Nucleus accumbens (tissue), 56 donors: ENCODE measurements at regions not wholly inside any gene's neighbourhood (a gene's known extent, or its start where the extent isn't known, plus 50 kb on each side); places are given as distances from the start of the nearest gene placed in this dataset.
A peak's percentile ranks its signal among the peaks of the same experiment; 100 is the strongest.
"Not testable (repeated sequence)": the region's sequence is repeated elsewhere in the genome, so short reads cannot be mapped to it uniquely, and the experiment has no call there.

Experiments used
- DNase-seq, 56 donors: peaks; one replicate each; lab custom pipeline; 2025; lab: John Stamatoyannopoulos, UW

DNA sequence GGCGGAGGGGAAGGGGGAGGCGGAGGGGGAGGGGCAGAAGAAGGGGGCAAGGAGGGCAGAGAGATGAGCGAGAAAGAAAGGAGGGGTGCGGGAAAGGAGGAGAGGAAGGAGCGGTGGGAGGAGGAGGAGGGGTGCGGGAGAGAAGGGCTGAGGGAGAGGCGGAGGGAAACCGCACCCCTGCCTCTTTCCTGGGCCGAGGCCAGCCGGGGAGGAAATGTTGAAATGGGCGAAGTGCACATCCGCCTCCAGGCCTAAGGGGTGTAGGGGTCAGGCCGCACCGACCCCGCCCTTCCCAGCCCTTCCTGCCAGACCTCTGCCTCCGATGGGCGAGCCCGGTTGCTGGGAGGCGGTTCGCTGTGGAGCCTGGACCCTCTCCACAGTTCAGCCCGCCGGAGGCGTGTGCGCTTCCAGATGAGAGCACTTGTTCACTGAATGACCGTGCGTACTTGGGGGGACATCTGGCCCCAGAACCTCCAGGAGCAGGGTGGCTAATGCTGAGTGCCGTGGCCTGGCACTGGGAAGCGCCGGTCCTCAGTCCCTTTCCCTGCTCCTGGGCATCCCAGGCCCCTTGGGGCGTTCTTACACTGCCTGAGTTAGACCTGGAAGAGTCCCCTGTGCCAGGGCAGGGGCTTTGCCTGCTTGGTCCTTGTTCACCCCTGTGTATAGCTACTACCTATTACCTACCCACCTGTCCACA is 110.3 kb upstream of the KLF13 start:
- peak in 33 of 56 donors; percentile 23 to 68 (median 48) for DNase-seq

DNA sequence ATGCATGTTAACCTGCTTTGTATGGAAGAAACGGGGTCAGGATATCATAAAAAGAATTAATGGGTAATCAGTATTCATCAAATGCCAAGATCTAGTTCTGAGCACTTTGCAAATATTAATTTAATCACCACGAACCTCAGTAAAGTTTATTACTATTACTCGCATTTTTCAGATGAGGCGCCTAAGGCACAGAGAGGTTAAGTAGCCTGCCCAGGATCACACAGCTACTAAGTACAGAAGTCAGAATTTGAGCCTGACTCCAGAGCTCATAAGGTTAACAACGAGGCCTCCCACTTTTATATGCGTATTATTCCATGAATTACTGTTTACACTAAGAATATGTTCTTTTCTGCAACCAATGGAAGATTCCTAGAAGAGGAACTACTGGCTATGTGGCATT is 109.6 kb upstream of the KLF13 start:
- no peak for DNase-seq

DNA sequence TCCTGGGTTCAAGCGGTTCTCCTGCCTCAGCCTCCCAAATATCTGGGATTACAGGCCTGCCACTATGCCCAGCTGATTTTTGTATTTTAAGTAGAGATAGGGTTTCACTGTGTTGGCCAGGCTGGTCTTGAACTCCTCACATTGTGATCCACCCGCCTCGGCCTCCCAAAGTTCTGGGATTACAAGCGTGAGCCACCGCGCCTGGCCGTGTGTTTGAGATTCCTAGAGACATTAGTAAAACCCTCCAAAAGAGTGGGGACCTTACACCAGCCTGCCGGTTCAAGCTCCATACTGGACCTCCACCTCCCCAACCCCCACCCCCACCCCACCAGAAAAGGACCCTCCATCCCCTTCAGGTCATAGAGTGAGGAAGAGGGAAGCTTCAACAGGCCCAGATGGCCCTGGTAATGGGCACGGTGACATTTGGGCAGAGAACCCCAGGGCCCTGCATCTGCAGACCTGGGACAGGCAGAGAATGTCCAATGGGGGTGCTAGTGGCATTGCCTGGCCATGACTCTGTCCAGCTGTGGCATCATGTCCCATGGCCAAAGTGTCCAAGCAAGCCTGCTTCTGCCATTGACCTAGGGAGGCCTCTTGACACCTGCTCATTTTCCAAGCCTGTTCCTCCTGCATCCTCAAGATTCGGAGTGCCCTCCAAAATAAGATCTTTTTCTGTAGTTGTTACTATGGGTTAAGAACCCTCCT is 108.9 kb upstream of the KLF13 start:
- DNase-seq = no peak

DNA sequence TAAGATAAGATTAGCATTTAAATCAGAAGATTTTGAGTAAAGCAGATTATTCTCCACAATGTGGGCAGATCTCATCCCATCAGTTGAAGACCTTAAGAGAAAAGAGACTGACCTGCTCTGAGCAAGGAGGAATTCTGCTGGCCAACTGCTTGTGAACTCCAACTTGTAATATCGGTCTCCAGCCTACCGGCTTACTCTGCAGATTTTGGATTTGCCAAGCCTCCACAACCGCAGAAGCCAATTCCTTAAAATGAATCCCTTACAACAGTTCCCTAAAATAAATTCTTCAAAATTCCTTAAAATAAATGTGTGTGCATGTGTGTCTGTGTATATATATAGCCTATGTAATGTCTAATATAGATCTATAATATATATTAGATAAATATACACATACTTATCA is 107.4 kb upstream of the KLF13 start:
- no peak for DNase-seq

DNA sequence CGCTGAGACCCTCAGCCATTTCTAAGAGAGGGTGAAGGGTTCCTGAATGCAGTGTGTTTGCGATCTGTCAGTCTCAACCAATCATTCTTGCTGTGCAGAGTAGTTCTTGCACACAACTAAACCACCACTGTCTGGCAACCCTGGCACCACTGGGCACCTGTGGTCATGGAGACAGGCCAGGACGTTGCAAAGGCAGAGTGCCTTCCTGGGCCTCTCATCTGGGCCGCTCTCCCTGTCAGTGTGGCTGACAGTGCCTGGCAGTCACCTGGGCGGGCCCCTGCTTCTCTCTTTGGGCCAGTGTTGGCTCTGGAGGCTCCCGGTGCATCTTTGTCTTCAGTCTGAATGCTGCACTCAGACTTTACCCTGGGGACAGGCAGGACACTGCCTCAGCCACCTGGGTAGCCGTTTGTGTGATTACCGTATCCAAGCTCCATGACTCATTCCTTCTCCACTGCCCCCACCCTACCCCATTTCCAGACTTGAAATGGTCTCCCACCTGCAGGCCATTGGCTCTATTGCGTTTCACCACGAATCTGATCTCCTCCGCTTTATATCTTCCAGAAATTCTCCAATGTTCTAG is 104.6 kb upstream of the KLF13 start:
- DNase-seq = no peak

DNA sequence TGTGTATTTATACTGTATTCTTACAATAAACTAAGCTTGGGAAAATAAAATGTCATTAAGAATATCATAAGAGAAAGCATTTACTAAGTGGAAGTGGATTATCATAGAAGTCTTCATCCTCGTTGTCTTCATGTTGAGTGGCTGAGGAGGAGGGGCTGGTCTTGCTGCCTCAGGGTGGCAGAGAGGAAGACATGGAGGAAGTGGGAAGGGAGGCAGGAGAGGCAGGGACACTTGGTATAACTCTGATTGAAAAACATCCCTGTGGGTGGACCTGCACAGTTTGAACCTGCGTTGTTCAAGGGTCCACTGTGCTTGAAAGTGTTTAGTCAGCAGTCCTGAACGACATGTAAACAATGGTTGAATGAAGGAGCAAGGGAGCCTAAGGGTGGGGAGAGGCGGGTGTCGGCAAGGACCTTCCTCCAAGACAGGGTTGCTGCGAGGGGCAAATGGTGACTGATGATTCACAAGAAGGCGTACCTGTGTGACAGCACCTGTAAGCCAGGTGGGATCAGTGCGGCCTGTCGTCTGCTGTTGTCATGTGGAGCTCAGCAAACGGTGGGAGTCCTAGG is 103.8 kb upstream of the KLF13 start:
- DNase-seq = no peak

DNA sequence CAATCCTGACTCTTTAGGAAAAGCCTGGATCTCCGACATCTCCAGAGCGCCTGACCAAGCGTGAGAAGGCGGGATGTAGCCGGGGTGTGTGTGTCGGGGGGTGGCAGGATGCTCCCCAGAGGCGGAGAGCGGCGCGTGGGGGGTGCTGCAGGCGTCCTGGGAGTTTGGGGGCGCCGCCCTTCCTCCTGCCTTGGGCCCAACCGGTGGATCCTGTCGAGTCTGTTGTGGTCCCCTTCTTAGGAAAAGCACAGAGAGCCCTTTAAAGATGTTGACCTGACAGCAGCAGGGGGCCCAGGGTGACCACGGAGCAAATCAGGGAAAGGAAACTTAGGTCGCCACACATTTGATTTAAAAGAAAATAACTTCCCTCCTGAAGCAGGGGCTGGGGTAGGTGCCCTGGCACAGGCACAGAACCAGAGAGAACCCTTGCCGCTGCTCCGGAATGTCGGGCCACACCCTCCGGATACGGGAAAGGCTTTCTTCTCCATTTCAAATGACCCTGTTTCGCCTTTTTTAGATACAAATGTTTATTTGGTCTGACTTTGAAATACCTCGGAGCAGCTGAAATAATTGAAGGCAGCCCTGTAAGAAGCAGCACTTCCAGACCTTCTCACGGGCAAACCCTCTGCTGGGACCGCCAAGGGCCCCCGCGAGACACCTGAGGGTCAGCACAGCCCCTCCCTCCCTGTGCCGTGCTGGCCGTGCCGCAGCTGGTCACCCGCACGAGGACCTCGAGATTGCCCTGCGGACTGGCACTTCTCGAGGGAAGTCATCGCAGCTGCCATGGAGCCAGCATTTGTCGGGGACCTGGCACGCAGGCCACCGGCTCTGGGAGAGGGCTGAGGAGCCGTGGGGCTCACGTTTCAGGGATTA is 102.9 kb upstream of the KLF13 start:
- DNase-seq = peak in 2 of 56 donors; percentile 16 to 21

DNA sequence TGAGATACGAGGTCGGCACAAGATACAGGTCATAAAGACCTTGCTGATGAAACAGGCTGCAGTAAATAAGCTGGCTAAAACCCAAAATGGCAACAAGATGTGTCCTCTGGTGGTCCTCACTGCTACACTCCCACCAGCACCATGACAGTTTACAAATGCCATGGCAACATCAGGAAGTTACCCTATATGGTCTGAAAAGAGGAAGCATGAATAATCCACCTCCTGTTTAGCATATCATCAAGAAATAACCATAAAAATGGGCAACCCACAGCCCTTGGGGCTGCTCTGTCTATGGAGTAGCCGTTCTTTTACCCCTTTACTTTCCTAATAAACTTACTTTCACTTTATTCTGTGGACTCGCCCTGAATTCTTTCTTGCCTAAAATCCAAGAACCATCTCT is 102.0 kb upstream of the KLF13 start:
- DNase-seq = not testable (repeated sequence)

DNA sequence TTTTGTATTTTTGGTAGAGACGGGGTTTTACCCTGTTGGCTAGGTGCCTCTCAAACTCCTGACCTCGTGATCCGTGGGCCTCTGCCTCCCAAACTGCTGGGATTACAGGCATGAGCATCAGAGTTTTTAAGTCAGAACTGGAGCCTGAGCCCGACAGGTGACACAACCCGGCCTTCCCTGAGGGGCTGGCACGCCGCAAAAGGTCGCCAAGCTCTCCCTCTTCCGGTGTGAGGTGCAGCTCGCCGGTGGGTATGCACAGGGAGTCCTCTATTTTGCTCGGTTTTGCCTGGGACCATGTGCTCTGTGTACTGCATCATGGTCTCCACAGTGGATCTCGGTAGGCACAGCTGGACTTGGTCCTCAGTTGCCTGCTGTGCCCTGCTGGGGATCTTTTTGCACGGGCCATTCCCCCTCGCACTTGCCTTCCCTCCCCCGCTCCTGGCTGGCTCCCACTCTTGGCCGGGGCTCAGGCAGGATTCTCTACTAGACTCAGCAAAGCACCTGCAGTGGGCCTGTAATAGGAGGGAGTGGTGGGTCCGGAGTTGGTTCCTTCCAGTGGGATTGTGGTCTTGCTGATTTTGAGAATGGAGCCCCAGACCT is 101.2 kb upstream of the KLF13 start:
- DNase-seq = no peak

DNA sequence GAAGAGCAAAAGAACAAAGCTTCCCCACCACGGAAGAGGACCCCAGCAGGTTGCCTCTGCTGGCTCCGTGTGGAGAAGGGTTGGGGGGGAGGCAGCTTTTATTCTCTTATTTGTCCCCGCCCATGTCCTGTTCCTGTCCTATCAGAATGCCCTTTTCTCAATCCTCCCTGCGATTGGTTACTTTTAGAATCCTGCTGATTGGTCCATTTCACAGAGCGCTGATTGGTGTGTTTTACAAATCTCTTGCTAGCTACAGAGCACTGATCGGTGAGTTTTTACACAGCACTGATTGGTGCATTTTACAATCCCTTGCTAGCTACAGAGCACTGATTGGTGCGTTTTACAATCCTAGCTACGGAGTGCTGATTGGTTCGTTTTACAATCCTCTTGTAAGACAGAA is 100.6 kb upstream of the KLF13 start:
- DNase-seq = no peak

DNA sequence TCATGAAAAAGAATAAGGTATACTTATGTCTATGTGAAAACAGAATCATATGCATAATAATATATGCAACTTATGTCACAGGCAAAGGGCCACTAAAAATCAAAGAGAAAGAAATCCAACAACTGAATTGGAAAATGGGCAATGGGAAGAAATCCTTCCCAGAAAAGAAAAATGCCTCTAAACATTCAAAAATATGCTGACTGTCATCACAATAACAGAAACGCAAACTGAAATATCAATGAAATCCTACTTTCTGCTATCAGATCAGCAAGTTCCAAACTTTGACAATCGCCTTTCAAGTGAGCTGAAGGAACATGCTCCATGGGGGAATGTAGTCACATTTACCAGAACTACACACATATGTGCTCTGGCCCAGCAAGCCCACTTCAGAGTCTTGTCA is 99.4 kb upstream of the KLF13 start:
- no peak for DNase-seq

DNA sequence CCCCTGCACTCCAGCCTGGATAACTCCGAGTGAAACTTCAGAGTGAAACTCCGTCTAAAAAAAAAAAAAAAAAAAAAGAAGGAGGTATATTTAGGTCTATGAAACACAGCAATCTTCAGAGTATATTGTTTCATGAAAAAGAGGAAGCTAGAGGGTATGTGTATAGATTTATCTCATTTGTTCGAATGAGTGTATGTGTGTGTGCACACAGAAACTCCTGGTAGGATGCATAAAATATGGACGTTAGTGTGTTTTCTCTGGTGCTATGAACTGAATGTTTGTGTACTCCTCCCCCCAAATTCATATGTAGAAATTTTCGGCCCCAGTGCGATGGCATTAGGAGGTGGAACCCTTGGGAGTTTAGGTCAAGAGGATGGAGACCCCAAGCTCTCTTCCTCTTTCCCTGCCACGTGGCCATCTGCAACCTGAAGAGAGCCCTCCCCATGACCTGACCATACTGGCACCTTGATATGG is 98.6 kb upstream of the KLF13 start:
- no peak for DNase-seq

DNA sequence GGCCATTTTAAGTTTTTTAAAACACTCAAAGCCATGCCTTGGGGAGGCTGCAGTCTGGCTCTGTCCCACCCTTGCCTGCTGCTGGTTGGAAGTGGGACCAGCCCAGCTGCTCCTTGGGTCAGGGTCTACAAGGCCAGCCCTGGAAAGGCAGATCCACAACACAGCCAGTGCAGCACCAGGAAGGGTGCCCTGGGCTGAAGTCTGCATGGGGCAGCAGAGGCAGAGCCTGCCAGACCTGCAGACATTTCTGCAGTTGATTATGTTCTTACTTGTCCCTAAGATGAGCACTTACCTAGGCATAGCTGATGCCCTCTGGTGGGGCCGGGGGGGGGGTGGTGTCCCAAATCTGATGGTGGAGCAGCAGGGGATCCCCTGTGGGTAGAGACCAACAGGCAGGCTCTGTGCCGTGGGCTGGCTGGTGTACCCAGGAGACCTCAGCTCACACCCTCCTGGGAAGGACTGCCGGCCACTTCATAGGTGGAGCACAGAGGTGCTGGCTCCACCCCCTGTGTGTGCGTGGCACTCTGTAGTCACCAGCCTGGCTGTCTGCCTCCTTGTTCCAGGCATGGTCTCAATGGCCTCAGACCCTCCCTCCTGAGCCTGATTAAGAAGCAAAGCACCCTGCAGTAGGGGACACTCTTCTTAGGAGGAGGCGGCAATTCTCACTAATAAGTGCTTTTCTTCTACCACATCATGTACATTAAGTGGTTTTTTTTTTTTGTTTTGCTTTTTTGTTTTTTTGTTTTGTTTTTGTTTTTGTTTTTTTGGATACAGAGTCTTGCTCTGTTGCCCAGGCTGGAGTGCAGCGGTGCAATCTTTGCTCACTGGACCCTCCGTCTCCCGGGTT is 97.4 kb upstream of the KLF13 start:
- no peak for DNase-seq

DNA sequence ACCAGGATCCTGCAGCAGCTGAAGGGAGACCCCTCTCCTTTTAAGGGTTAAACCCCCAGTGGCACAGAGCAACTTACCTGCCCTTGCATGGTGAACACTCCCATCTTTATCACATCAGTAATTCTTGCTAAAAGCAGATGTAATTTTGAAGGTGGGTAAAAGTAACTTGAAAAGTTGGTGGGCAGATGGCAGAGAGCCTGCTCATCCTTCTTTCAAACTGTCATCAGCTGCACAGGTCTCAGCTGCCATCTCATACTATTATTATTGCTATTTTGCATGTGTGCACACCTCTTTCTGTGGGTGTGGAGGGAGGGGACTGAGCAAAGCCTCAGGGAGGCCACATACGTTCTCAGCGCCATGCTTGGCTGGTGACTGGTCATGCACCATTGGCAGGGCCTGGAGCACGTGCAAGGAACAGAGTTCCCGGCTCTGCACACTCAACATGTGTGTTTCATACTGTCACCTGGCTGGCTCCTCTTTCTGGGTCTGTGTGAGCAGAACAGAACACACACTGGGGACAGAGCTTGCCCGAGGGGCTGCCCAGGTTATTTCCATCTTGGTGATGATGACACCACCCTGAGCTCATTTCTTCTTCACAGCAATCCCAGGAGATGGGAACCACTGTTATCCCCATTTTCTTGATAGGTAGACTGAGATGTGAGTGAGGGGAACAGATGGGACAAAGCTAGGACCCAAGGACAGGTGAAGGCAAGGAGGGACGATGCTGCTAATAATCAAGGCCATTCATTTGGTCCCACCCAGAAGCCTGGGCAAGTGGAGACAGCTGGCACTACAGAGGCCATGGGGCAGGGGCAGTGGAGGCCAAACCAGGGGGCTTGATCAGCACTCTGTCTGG is 95.8 kb upstream of the KLF13 start:
- peak in 3 of 56 donors; percentile 19 to 36 (median 24) for DNase-seq

DNA sequence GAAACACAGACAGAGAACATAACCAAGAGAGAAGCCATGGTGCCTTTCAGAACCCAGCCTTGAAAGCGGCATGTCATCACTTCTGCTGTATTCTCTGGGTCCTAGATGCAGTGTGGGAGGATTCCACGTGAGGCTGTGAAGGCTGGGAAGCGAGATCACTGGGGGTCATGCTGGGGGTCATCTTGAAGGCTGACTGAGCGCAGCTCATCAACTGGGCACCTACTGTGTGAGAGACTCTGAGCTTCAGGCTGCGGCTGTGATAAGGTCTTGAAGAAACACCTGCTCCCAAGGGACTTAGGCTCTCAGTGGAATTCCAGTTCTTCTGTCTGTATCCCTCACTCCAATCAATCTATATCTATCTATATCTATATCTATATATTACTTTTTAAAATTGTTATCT is 91.8 kb upstream of the KLF13 start:
- DNase-seq = no peak

DNA sequence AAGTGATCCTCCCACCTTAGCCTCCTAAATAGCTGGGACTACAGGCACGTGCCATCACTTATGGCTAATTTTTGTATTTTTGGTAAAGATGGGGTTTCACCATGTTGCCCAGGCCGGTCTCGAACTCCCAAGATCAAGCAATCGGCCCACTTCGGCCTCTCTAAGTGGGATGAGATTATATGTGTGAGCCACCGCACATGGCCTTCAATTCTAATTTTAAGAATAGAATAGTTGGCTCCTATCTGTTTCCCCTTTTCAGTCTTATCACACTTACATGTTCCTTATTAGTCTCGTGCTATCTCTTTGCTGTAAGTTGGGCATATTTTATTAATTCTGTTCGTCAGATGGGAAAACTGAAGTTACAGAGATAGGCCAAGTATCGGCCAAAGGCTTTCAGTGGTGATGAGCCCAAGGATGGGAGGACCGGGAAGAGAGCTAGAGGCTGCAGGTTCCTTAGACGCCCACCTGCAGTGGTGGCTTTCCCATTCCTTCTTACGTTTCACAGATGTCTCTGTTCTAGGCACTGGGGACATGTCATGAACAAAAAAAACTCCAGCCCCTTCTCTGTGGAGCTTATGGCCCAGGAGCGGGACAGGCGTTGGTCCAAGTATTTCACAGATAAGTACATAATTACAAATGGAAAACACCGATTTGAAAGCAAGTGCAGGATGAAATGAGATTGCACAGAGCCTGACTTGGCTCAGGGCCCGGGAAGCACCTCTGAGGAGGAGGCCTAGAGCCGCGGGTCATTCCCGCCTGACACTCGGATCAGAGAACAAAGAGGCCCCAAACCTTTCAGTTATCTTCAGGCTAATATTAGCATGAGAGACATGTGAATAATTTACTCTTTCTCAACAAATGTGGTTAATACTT is 91.1 kb upstream of the KLF13 start:
- peak in 5 of 56 donors; percentile 8 to 34 (median 12) for DNase-seq
